SK-N-SH (cell line): ENCODE measurements at regions not wholly inside any gene's neighbourhood (a gene's known extent, or its start where the extent isn't known, plus 50 kb on each side); places are given as distances from the start of the nearest gene placed in this dataset.

Source experiments
- CTCF ChIA-PET: fragments of 300-600, 350-600 bp; formaldehyde crosslinking; extraction: SDS; loops from one replicate; lab custom pipeline; 2021; lab: Yijun Ruan, JAX
- POLR2A ChIA-PET: fragments of 350-600 bp; sonication (Branson Sonifier 250); formaldehyde crosslinking; extraction: SDS; loops from one replicate; lab custom pipeline; 2020; ENCODE audit warnings: antibody characterized with exemption, inconsistent platforms; lab: Yijun Ruan, JAX
- DNase-seq: peaks from one replicate; pipeline ENCODE4 v3.0.0; 2012
- H2AFZ ChIP-seq: fragments of 200-600 bp; sonication (generic); 2 replicates; pipeline ENCODE4 v1.8.1; 2016; ENCODE audit warnings: antibody characterized with exemption, mild to moderate bottlenecking, low read depth
- H3F3A ChIP-seq: fragments of 200-600 bp; sonication (generic); replicated peaks from 2 replicates; pipeline ENCODE3; 2016; ENCODE audit warnings: antibody characterized with exemption, mild to moderate bottlenecking; ENCODE audit not compliant: insufficient read depth
- H3K27ac ChIP-seq, 2 experiments: fragments of 200-500 bp in 1 of 2; fragments of 200-600 bp in 1 of 2; sonication (Bioruptor generic) in 1 of 2; sonication (generic), shearing (Covaris generic) in 1 of 2; 2 replicates each; pipeline versions ENCODE4 v1.5.1 to v1.6.1; 2014 to 2016; ENCODE audit warnings: low read depth in 2 of 2, inconsistent platforms in 1 of 2, low read length in 1 of 2, mild to moderate bottlenecking in 1 of 2, mixed read lengths in 1 of 2
- H3K27me3 ChIP-seq: fragments of 200-600 bp; sonication (generic), shearing (Covaris generic); 2 replicates; pipeline ENCODE4 v1.6.1; 2016; ENCODE audit warnings: mixed run types; ENCODE audit not compliant: insufficient read depth
- H3K36me3 ChIP-seq, 2 experiments: fragments of 200-500 bp in 1 of 2; fragments of 200-600 bp in 1 of 2; sonication (Bioruptor generic) in 1 of 2; sonication (generic) in 1 of 2; replicated peaks in 1 of 2; 2 replicates each; pipeline versions ENCODE3 to v1.5.1; 2014 to 2016; ENCODE audit warnings: low read length in 1 of 2, mild to moderate bottlenecking in 1 of 2; ENCODE audit not compliant: insufficient read depth in 2 of 2, control insufficient read depth in 1 of 2
- H3K4me1 ChIP-seq, 2 experiments: fragments of 200-500 bp in 1 of 2; fragments of 200-600 bp in 1 of 2; sonication (Bioruptor generic) in 1 of 2; sonication (generic), shearing (Covaris generic) in 1 of 2; 2 replicates each; pipeline versions ENCODE4 v1.5.1 to v1.6.1; 2014 to 2016; ENCODE audit warnings: low read depth in 1 of 2, low read length in 1 of 2, mixed run types in 1 of 2; ENCODE audit not compliant: insufficient read depth in 2 of 2, control insufficient read depth in 1 of 2
- H3K4me2 ChIP-seq: fragments of 200-600 bp; sonication (generic), shearing (Covaris generic); 2 replicates; pipeline ENCODE4 v1.6.1; 2017; ENCODE audit warnings: mixed run types
- H3K4me3 ChIP-seq, 2 experiments: fragments of 200-500 bp in 1 of 2; fragments of 200-600 bp in 1 of 2; sonication (Bioruptor generic) in 1 of 2; sonication (generic), shearing (Covaris generic) in 1 of 2; 2 replicates each; pipeline versions ENCODE4 v1.5.1 to v1.8.1; 2014 to 2016; ENCODE audit warnings: low read depth in 2 of 2, inconsistent platforms in 1 of 2, low read length in 1 of 2, mild to moderate bottlenecking in 1 of 2, mixed read lengths in 1 of 2, moderate library complexity in 1 of 2
- H3K79me2 ChIP-seq: fragments of 200-600 bp; sonication (generic); 2 replicates; pipeline ENCODE4 v1.8.1; 2017; ENCODE audit warnings: mild to moderate bottlenecking; ENCODE audit not compliant: insufficient read depth
- H3K9ac ChIP-seq: fragments of 200-600 bp; sonication (generic); 2 replicates; pipeline ENCODE4 v1.6.1; 2017; ENCODE audit warnings: mixed run types
- H3K9me2 ChIP-seq: fragments of 200-600 bp; sonication (generic); 2 replicates; pipeline ENCODE4 v1.6.1; 2017; ENCODE audit warnings: mixed run types
- H3K9me3 ChIP-seq: fragments of 200-600 bp; sonication (generic); 2 replicates; pipeline ENCODE4 v1.6.1; 2017; ENCODE audit warnings: mixed run types, mild to moderate bottlenecking, moderate library complexity
- H4K20me1 ChIP-seq: fragments of 200-600 bp; sonication (generic); 2 replicates; pipeline ENCODE4 v1.6.1; 2017; ENCODE audit warnings: mild to moderate bottlenecking, mixed run types; ENCODE audit not compliant: insufficient read depth
- CHD2 ChIP-seq: fragments of 150-350 bp; IDR thresholded peaks from 2 replicates; pipeline ENCODE4 v1.6.1; 2018; ENCODE audit warnings: low read length; ENCODE audit not compliant: partially characterized antibody
- ELF1 ChIP-seq: IDR thresholded peaks from 2 replicates; pipeline ENCODE4 v1.4.0; 2012
- FOSL2 ChIP-seq: IDR thresholded peaks from 2 replicates; pipeline ENCODE4 v1.4.0; 2012; ENCODE audit warnings: low read depth, mild to moderate bottlenecking, moderate library complexity, borderline replicate concordance
- FOXJ3 ChIP-seq: sonication (generic); formaldehyde crosslinking; IDR thresholded peaks from 2 replicates; pipeline ENCODE4 v1.5.1; 2020; ENCODE audit warnings: mild to moderate bottlenecking, missing genetic modification reagents
- GABPA ChIP-seq: IDR thresholded peaks from 2 replicates; pipeline ENCODE4 v1.4.0; 2012; ENCODE audit warnings: low read depth, mild to moderate bottlenecking
- JUND ChIP-seq: IDR thresholded peaks from 2 replicates; pipeline ENCODE4 v1.4.0; 2012
- MEF2A ChIP-seq: IDR thresholded peaks from 2 replicates; pipeline ENCODE4 v1.4.0; 2012; ENCODE audit warnings: low read depth, borderline replicate concordance
- MXI1 ChIP-seq: IDR thresholded peaks from 2 replicates; pipeline ENCODE4 v1.6.1; 2012; ENCODE audit warnings: mild to moderate bottlenecking, low read depth, low read length, improper control_type of control experiment
- NFIC ChIP-seq: IDR thresholded peaks from 2 replicates; pipeline ENCODE4 v1.4.0; 2012; ENCODE audit warnings: borderline replicate concordance
- NRF1 ChIP-seq: IDR thresholded peaks from 2 replicates; pipeline ENCODE4 v1.6.1; 2012; ENCODE audit warnings: low read depth, mild to moderate bottlenecking, low read length
- POLR2AphosphoS5 ChIP-seq: IDR thresholded peaks from 2 replicates; pipeline ENCODE4 v1.6.1; 2012; ENCODE audit warnings: low read depth, low read length
- RAD21 ChIP-seq: IDR thresholded peaks from 2 replicates; pipeline ENCODE4 v1.6.1; 2012; ENCODE audit warnings: mild to moderate bottlenecking, low read length
- RCOR1 ChIP-seq: fragments of 150-350 bp; IDR thresholded peaks from 2 replicates; pipeline ENCODE4 v1.6.1; 2017; ENCODE audit warnings: antibody characterized with exemption, low read length
- RXRA ChIP-seq: IDR thresholded peaks from 2 replicates; pipeline ENCODE4 v1.4.0; 2012; ENCODE audit warnings: low read depth, mild to moderate bottlenecking, borderline replicate concordance
- SIN3A ChIP-seq: IDR thresholded peaks from 2 replicates; pipeline ENCODE4 v1.6.1; 2012; ENCODE audit warnings: low read depth, mild to moderate bottlenecking, low read length, moderate library complexity, borderline replicate concordance
- TAF1 ChIP-seq: IDR thresholded peaks from 2 replicates; pipeline ENCODE4 v1.6.1; 2012; ENCODE audit warnings: low read depth, mild to moderate bottlenecking, low read length, moderate library complexity, borderline replicate concordance
- TEAD4 ChIP-seq: IDR thresholded peaks from 2 replicates; pipeline ENCODE4 v1.4.0; 2012; ENCODE audit warnings: mild to moderate bottlenecking, borderline replicate concordance; ENCODE audit not compliant: insufficient read depth
- YY1 ChIP-seq: IDR thresholded peaks from 2 replicates; pipeline ENCODE4 v1.4.0; 2012; ENCODE audit warnings: low read depth, mild to moderate bottlenecking
- WGBS: methylation state at CpG from one replicate; pipeline ENCODE4 v1.1.6; 2017; ENCODE audit warnings: low lambda C conversion rate; 5-methylcytosine and 5-hydroxymethylcytosine counted together
- TF ChIP-seq, protein P1 (sequence below): IDR thresholded peaks from 2 replicates; pipeline ENCODE4 v1.4.0; 2012; ENCODE audit warnings: low read depth, borderline replicate concordance
- TF ChIP-seq, protein P2 (sequence below): fragments of 200-600 bp; sonication (generic); IDR thresholded peaks from 2 replicates; pipeline ENCODE4 v1.6.1; 2017; ENCODE audit warnings: antibody characterized with exemption, mild to moderate bottlenecking, moderate library complexity
- TF ChIP-seq, protein P3 (sequence below): fragments of 150-350 bp; IDR thresholded peaks from 2 replicates; pipeline ENCODE4 v1.6.1; 2016; ENCODE audit warnings: mild to moderate bottlenecking, low read depth, low read length
- TF ChIP-seq, protein P4 (sequence below): IDR thresholded peaks from 2 replicates; pipeline ENCODE4 v1.6.1; 2012; ENCODE audit warnings: mild to moderate bottlenecking, low read depth, low read length, moderate library complexity

DNA sequence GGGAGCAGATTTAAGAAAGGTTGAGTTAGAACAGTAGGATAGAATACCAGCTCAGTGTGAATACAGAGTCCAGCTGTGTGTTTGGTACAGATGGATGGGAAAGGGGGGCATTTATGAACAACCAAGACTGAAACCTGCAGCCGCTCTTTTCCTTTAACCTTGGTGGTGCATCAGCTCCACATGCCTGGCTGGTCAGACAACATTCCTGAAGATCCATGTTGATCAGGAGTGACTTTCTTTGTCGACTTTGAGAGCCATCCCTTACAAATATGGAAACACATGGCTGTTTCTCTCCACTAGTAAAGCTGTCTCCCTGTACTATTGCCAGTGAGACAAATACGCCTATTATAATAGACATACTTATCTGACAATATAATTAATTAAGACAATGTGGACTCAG is 476.5 kb upstream of the IGFBP3 start:
- POLR2A ChIA-PET, result no interaction called here
- WGBS, result 46% methylated on average over 3 of the region's 3 CpGs
- H3K9ac ChIP-seq, result no peak overlapping the region
- H3K9me3 ChIP-seq, result peaks cover 4% of the 10 kb centered on the region; the same call in 1 of the 2 replicates
- H3K79me2 ChIP-seq, result no peaks in the 10 kb centered on the region
- H3K4me1 ChIP-seq, result no peaks in the 10 kb centered on the region
- H3K36me3 ChIP-seq, result no peaks in the 10 kb centered on the region
- no peak for TF ChIP-seq RXRA
- TF ChIP-seq SIN3A, result no peak
- no peak for TF ChIP-seq MEF2A
- TF ChIP-seq, protein P1, sequence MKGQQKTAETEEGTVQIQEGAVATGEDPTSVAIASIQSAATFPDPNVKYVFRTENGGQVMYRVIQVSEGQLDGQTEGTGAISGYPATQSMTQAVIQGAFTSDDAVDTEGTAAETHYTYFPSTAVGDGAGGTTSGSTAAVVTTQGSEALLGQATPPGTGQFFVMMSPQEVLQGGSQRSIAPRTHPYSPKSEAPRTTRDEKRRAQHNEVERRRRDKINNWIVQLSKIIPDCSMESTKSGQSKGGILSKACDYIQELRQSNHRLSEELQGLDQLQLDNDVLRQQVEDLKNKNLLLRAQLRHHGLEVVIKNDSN, result no peak
- TF ChIP-seq FOXJ3 (CRISPR knock-in tag), result no peak
- TF ChIP-seq RCOR1, result no peak
- no peak for TF ChIP-seq TEAD4
- TF ChIP-seq FOSL2, result no peak
- no peak for TF ChIP-seq MXI1
- TF ChIP-seq, protein P2, sequence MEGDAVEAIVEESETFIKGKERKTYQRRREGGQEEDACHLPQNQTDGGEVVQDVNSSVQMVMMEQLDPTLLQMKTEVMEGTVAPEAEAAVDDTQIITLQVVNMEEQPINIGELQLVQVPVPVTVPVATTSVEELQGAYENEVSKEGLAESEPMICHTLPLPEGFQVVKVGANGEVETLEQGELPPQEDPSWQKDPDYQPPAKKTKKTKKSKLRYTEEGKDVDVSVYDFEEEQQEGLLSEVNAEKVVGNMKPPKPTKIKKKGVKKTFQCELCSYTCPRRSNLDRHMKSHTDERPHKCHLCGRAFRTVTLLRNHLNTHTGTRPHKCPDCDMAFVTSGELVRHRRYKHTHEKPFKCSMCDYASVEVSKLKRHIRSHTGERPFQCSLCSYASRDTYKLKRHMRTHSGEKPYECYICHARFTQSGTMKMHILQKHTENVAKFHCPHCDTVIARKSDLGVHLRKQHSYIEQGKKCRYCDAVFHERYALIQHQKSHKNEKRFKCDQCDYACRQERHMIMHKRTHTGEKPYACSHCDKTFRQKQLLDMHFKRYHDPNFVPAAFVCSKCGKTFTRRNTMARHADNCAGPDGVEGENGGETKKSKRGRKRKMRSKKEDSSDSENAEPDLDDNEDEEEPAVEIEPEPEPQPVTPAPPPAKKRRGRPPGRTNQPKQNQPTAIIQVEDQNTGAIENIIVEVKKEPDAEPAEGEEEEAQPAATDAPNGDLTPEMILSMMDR, result no peak
- TF ChIP-seq, protein P3, sequence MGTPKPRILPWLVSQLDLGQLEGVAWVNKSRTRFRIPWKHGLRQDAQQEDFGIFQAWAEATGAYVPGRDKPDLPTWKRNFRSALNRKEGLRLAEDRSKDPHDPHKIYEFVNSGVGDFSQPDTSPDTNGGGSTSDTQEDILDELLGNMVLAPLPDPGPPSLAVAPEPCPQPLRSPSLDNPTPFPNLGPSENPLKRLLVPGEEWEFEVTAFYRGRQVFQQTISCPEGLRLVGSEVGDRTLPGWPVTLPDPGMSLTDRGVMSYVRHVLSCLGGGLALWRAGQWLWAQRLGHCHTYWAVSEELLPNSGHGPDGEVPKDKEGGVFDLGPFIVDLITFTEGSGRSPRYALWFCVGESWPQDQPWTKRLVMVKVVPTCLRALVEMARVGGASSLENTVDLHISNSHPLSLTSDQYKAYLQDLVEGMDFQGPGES, result no peak
- no peak for TF ChIP-seq RAD21
- H3K4me3 ChIP-seq, result no peak overlapping the region
- no peak overlapping the region for H3K4me2 ChIP-seq
- H3F3A ChIP-seq, result no peaks in the 10 kb centered on the region
- no peaks in the 10 kb centered on the region for H3K27me3 ChIP-seq
- H3K9me2 ChIP-seq, result no peaks in the 10 kb centered on the region
- no peak overlapping the region for H2AFZ ChIP-seq
- H3K27ac ChIP-seq, result no peak overlapping the region
- H4K20me1 ChIP-seq, result no peaks in the 10 kb centered on the region
- CTCF ChIA-PET, result interaction anchor here (0.9 kb wide), 1 partner anchor 12 kb away, joined by 4 read pairs; no protein-coding TSS in a partner anchor
- no peak for DNase-seq

DNA sequence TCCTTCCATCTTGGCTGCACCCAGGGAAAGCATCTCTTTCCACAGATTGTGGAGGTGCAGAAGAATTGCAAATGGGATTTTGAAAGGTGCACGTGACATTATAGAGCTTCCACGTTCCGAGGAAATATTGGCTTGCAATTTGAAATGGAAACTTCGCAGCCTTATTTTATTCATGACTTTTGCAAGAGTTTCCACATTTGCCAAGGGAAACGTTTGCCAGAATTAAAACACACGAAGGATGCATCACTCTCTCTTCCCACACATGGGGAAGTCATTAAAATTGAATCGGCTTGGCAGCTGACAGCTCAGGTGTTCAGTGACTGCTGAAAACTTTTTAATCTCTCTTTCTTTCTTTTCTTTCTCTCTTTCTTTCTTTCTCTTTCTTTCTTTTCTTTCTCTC is 475.4 kb upstream of the IGFBP3 start:
- no peak overlapping the region for H3K4me3 ChIP-seq
- no peaks in the 10 kb centered on the region for H3K79me2 ChIP-seq
- H3K9ac ChIP-seq, result no peak overlapping the region
- POLR2A ChIA-PET, result no interaction called here
- no peaks in the 10 kb centered on the region for H3K36me3 ChIP-seq
- no peak overlapping the region for H3K27ac ChIP-seq
- H3K9me3 ChIP-seq, result peaks cover 4% of the 10 kb centered on the region; the same call in 1 of the 2 replicates
- no peaks in the 10 kb centered on the region for H3K27me3 ChIP-seq
- WGBS, result 55% methylated on average over 7 of the region's 7 CpGs
- H3K4me1 ChIP-seq, result no peaks in the 10 kb centered on the region
- H2AFZ ChIP-seq, result no peak overlapping the region
- CTCF ChIA-PET, result interaction anchor here (1.3 kb wide), 1 partner anchor 691 kb away, joined by 3 read pairs; no protein-coding TSS in a partner anchor
- H4K20me1 ChIP-seq, result no peaks in the 10 kb centered on the region
- no peaks in the 10 kb centered on the region for H3K9me2 ChIP-seq
- no peaks in the 10 kb centered on the region for H3F3A ChIP-seq
- H3K4me2 ChIP-seq, result no peak overlapping the region
- no peak for DNase-seq
- TF ChIP-seq TAF1, result no peak
- TF ChIP-seq YY1, result no peak
- TF ChIP-seq POLR2AphosphoS5, result no peak
- no peak for TF ChIP-seq NRF1
- TF ChIP-seq ELF1, result no peak
- TF ChIP-seq, protein P4, sequence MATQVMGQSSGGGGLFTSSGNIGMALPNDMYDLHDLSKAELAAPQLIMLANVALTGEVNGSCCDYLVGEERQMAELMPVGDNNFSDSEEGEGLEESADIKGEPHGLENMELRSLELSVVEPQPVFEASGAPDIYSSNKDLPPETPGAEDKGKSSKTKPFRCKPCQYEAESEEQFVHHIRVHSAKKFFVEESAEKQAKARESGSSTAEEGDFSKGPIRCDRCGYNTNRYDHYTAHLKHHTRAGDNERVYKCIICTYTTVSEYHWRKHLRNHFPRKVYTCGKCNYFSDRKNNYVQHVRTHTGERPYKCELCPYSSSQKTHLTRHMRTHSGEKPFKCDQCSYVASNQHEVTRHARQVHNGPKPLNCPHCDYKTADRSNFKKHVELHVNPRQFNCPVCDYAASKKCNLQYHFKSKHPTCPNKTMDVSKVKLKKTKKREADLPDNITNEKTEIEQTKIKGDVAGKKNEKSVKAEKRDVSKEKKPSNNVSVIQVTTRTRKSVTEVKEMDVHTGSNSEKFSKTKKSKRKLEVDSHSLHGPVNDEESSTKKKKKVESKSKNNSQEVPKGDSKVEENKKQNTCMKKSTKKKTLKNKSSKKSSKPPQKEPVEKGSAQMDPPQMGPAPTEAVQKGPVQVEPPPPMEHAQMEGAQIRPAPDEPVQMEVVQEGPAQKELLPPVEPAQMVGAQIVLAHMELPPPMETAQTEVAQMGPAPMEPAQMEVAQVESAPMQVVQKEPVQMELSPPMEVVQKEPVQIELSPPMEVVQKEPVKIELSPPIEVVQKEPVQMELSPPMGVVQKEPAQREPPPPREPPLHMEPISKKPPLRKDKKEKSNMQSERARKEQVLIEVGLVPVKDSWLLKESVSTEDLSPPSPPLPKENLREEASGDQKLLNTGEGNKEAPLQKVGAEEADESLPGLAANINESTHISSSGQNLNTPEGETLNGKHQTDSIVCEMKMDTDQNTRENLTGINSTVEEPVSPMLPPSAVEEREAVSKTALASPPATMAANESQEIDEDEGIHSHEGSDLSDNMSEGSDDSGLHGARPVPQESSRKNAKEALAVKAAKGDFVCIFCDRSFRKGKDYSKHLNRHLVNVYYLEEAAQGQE, result no peak
- no peak for TF ChIP-seq NFIC
- no peak for TF ChIP-seq RAD21
- TF ChIP-seq JUND, result no peak
- no peak for TF ChIP-seq GABPA
- no peak for TF ChIP-seq CHD2
